Lower leg skin (tissue), 4 donors: ENCODE measurements at regions not wholly inside any gene's neighbourhood (a gene's known extent, or its start where the extent isn't known, plus 50 kb on each side); places are given as distances from the start of the nearest gene placed in this dataset.

Experiments
- DNase-seq, 2 donors: peaks; one replicate each; pipeline ENCODE4 v3.0.0-alpha.2; 2019; ENCODE audit warnings: low spot score in 2 of 2
- H3K4me3 ChIP-seq: fragments of 200-600 bp; sonication (generic); 2 replicates; pipeline ENCODE4 v1.5.1; 2017; ENCODE audit warnings: mild to moderate bottlenecking, low read depth; ENCODE audit not compliant: poor library complexity, severe bottlenecking
- POLR2A ChIP-seq, 2 donors: fragments of 450-650 bp; IDR thresholded peaks; one replicate each; pipeline ENCODE4 v1.6.1; 2016 to 2017; ENCODE audit warnings: antibody characterized with exemption in 2 of 2, mild to moderate bottlenecking in 1 of 2, moderate library complexity in 1 of 2
- WGBS, 2 donors: methylation state at CpG; one replicate each; pipeline ENCODE4 v1.1.5; 2018; 5-methylcytosine and 5-hydroxymethylcytosine counted together
- intact Hi-C: fragments of 100-400 bp; cut with DNase I; formaldehyde crosslinking; loops from one replicate; pipeline ENCODE4 v1.15.0; 2023; ENCODE audit warnings: low total_unique reads
- TF ChIP-seq, protein P1 (sequence below), 3 donors: fragments of 450-650 bp; IDR thresholded peaks; one replicate each; pipeline ENCODE4 v1.5.1; 2016; ENCODE audit warnings: antibody characterized with exemption in 3 of 3, mild to moderate bottlenecking in 3 of 3, moderate library complexity in 2 of 3

DNA sequence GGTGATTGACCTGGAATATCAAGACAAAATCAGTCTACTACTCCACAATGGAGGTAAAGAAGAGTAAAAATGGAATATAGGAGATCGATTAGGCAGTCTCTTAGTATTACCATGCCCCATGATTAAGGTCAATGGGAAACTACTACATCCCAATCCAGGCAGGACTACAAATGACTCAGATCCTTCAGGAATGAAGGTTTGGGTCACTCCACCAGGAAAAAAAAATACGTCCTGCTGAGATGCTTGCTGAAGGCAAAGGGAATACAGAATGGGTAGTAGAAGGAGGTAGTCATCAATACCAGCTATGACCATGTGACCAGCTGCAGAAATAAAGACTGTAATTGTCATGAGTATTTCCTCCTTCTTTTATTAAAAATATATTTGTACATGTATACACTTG is 103.4 kb upstream of the NPAS2 start:
- no peak for TF ChIP-seq POLR2A (IDR thresholded peaks at IDR 0.05)
- TF ChIP-seq, protein P1, sequence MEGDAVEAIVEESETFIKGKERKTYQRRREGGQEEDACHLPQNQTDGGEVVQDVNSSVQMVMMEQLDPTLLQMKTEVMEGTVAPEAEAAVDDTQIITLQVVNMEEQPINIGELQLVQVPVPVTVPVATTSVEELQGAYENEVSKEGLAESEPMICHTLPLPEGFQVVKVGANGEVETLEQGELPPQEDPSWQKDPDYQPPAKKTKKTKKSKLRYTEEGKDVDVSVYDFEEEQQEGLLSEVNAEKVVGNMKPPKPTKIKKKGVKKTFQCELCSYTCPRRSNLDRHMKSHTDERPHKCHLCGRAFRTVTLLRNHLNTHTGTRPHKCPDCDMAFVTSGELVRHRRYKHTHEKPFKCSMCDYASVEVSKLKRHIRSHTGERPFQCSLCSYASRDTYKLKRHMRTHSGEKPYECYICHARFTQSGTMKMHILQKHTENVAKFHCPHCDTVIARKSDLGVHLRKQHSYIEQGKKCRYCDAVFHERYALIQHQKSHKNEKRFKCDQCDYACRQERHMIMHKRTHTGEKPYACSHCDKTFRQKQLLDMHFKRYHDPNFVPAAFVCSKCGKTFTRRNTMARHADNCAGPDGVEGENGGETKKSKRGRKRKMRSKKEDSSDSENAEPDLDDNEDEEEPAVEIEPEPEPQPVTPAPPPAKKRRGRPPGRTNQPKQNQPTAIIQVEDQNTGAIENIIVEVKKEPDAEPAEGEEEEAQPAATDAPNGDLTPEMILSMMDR (IDR thresholded peaks at IDR 0.05), result no peak
- WGBS, 2 donors, result 87 to 91% methylated on average over 2 of the region's 2 CpGs
- intact Hi-C loops, result no loop called here
- no peak for DNase-seq
- H3K4me3 ChIP-seq, result no peak overlapping the region

DNA sequence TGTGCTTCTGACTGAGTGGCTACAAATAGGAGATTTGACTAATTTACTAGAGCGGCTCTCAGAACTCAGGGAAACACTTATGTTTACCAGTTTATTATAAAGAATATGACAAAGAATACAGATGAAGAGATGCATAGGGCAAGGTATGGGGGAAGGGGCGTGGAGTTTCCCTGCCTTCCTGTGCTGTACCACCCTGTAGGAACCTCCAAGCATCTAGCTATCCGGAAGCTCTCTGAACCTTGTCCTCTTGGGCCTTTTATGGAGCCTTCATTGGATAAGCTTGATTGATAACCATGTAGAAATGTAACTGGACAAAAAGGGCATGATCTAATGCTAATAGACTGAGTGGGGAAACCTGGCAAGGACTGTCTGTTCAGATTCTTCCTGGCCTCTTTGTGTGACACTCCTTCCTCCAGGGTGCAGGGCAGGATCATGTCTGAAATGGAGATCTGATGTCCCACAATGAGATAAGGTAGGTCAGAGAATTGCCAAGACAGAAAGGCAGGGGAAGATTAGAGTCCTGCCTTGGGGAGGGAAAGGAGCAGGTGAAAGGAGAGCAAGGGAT is 101.8 kb upstream of the NPAS2 start:
- 61 to 88% methylated on average over 3 of the region's 3 CpGs for WGBS, 2 donors
- DNase-seq, result no peak
- no peak overlapping the region for H3K4me3 ChIP-seq
- intact Hi-C loops, result no loop called here
- TF ChIP-seq POLR2A (IDR thresholded peaks at IDR 0.05), result no peak
- TF ChIP-seq, protein P1 (IDR thresholded peaks at IDR 0.05), result no peak

DNA sequence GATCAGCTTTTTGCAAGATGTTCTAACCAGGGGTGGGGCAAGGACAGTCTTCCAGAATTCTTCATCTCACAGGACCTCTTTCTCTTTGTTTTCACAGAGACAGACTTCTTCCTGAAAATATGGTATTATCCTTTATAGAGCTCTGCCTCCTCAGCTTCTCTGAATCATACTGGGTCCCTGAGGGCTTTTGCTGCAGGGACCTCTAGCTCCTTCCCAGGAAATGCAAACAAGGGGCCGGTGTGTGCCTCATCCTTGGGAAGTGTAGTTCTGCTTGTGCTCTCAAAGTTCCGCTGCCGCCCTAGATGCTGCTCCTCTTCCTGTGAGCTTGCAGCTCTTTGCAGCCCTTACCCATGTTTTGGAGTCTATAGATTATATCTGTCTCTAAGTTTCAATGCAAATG is 99.5 kb upstream of the NPAS2 start:
- no peak for DNase-seq
- 70 to 75% methylated on average over 3 of the region's 3 CpGs for WGBS, 2 donors
- intact Hi-C loops, result no loop called here
- TF ChIP-seq POLR2A (IDR thresholded peaks at IDR 0.05), result no peak
- TF ChIP-seq, protein P1 (IDR thresholded peaks at IDR 0.05), result no peak
- no peak overlapping the region for H3K4me3 ChIP-seq

DNA sequence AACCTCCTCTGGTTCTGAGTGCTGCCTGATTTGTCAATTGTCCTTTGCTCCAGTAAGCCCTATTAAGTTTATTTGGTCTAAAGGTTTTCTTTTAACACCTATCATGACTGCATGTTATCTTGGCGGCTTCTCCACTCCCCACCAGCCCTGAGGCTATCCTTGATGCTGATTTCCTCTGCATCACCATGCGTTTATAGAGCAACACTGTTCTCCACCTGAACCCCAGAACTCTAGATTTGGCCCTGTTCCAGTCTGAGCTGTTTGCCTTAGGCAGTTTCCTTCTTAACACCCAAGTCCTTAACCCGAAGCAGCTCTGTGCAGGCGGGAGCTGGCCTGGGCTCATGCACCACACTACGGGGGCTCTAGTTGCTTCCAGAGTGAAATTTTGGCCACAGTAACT is 98.2 kb upstream of the NPAS2 start:
- H3K4me3 ChIP-seq, result no peak overlapping the region
- intact Hi-C loops, result no loop called here
- DNase-seq, result no peak
- WGBS, 2 donors, result 55% methylated on average over 5 of the region's 5 CpGs
- no peak for TF ChIP-seq POLR2A (IDR thresholded peaks at IDR 0.05)
- TF ChIP-seq, protein P1 (IDR thresholded peaks at IDR 0.05), result no peak

DNA sequence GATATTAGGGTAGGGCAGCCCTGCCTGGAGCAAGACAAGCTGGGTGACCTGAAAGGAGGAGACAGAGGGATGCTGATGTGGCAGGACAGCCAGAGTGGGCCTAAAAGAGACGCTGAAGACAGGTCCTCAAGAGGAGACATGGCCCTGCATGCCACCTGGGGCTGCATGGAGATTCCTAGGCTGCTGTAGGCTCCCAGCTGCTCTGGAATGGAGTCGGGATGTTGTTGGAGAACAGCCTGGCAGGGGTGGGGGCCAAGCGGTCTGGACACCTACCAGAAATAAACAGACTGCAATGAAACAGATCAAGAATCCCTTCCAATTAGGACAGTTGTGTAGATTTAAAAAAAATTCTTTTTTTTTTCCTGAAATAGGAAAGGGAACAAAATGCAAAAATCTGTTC is 97.8 kb upstream of the NPAS2 start:
- no peak overlapping the region for H3K4me3 ChIP-seq
- WGBS, 2 donors, result 49 to 56% methylated on average over 3 of the region's 3 CpGs
- intact Hi-C loops, result no loop called here
- DNase-seq, result no peak
- TF ChIP-seq, protein P1 (IDR thresholded peaks at IDR 0.05), result no peak

DNA sequence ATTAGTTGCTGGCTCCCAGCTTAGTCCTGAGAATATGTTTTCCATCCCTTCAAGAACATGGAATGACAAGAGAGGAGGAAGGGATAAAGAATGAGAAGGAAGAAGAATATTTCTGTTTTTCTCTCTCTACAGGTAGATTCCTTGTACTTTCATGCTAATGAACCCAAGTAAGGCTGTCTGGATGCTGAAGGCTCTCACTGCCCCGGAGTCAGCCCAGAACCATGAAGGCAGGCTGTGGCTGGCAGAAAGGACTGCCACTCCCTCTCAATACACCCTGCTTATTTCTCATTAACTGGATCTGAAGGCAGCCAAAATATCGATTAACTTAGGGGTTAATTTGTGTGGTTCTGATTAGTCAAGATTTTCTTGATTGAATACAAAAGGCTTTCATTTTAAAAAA is 93.1 kb upstream of the NPAS2 start:
- DNase-seq, result no peak
- 39 to 49% methylated on average over 2 of the region's 2 CpGs for WGBS, 2 donors
- intact Hi-C loops, result no loop called here
- no peak overlapping the region for H3K4me3 ChIP-seq
- TF ChIP-seq, protein P1 (IDR thresholded peaks at IDR 0.05), result no peak
- no peak for TF ChIP-seq POLR2A (IDR thresholded peaks at IDR 0.05)
